Cerebellar nuclear complex (tissue), 1 donor: ENCODE measurements at regions not wholly inside any gene's neighbourhood (a gene's known extent, or its start where the extent isn't known, plus 50 kb on each side); places are given as distances from the start of the nearest gene placed in this dataset.

Experiments
- DNase-seq, 2 experiments: peaks; one replicate each; lab custom pipeline; 2025; lab: John Stamatoyannopoulos, UW

GRCh38 chr10:125513429-125514182 lies 169.4 kb downstream of the TEX36 start:
- no peak for DNase-seq

GRCh38 chr10:125510998-125511397 lies 172.0 kb downstream of the TEX36 start:
- no peak for DNase-seq

DNA sequence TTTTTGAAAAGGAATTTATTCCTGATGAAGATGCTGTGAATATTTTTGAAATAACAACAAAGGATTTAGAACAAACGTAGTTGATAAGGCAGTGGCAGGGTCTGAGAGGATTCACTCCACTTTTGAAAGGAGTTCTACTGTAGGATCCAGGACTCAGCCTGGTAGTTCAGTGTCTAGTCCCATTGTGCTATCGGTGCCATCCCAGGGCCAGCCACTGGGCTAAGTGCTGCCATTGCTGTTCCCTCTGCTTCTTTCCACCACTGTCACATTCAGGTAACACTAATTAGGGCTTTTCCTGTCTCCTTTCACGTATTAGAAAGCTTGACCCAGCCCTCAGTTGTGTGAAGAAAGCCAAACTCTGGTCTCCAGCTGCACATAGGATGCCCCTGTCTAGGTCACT lies 177.3 kb downstream of the TEX36 start:
- no peak for DNase-seq

GRCh38 chr10:125502276-125502675 lies 180.7 kb downstream of the TEX36 start:
- no peak for DNase-seq

DNA sequence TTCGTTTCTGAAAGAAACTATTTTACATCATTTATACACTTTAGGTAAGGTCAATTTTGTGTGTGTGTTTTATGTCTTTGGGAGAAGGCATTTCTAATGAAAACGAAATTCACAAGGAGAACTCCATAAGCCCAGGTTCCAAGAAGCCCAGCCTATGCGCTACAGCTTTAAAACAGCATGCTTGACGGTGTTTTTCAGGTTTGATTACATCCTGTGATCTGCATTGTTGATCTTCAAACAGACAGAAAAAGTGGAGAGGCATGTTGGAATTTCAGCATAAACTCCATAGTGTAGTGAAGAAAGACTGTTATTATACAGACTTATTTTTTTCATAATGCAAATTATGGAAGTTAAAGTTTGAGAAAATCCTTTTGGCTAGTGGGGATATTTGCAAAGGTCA lies 187.6 kb downstream of the TEX36 start:
- no peak for DNase-seq

- no peak for DNase-seq
These were observed 188.2 kb downstream of the TEX36 start for GRCh38 chr10:125494651-125495239.

DNA sequence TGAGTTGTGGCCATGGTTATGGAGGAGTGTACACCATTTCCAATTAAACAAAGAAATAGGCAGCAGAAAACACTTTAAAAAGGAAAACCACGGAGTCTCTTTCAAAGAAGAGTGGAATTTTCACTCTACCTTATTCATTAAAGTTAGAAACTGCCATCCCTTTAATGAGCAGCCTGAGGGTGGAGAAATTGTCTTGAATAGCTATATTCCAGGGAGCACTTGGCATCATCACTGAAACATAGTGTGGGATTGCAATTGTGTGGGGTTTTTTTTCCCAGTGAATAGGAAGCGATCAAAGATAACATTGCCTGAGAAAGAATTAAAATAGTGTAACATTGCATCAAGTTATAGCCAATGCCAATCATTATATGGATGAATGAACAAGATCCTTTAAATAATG lies 191.6 kb downstream of the TEX36 start:
- DNase-seq: no peak

- DNase-seq: no peak
These were observed 193.2 kb downstream of the TEX36 start for GRCh38 chr10:125489731-125490130.

DNA sequence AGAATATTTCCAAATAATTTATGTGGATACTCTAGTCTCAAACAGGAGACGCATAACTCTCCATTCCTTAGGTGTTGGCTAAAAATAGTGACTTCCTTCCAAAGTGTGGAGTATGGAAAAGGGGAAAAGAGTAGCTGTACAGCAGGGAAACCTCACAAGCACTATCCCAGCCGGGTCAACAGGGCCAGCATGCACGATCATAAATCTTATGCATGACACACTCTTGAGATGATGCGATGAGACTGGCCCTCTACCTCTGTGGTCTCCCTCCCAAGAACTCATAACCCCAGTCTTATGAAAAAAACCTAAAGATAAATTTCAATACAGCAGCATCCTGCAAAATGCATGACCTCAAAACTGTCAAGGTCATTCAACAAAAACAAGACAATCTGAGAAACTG lies 197.3 kb downstream of the TEX36 start:
- no peak for DNase-seq

- no peak for DNase-seq
These were observed 198.8 kb downstream of the TEX36 start for GRCh38 chr10:125484035-125484732.

GRCh38 chr10:125482637-125483036 lies 200.3 kb downstream of the TEX36 start:
- no peak for DNase-seq

DNA sequence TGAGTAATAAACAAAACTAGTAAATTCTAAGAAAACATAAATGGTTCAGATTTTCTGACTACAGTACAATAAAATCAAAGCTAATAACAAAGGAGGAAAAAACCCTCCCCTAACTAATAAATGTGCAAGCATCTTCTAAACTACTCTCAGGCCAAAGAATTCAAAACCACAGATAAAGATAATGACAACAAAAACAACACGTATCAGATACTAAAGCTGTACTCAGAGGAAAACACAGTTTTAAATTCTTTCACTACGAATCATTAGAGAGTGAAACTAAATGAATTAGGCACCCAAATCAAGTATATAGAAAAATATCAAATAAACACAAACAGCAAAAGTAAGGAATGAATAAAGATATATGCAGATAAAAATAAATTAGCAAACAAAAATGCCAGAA lies 200.9 kb downstream of the TEX36 start:
- DNase-seq: no peak

DNA sequence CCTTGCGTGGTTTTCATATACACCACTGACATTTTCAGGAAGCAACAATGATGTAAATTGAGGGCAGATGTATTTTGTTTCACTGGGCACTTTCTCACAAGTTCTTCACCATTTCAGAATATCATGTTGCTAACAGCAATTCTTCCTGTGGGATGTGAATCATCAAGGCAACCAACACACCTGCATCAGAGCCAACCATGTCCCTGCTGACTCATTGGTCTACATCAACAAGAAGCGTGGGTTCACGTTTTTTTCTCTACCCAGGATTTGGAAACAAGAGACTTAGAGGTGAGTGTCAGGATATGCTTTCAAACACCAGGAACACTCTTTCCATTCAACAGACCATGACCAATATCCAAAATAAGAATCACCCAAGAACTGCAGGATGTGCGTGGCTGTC lies 203.9 kb downstream of the TEX36 start:
- no peak for DNase-seq

DNA sequence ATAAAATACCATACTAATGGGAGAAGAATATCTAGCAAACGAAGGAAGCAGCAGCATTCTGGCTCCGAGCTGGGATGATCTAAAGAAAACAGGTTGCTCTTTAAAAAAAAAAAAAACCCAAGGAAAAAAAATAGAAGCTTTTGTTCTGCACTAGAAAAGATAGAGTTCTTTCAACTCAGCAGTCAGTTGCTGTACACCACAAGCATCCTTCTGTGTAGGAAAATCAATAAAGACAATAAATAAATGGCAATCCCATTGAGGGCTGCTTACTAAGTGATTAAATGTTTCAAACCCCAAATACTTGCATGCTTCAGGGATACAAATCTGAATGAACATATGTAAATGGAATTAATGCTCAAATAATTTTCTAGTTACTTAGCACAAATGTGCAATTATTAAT lies 207.1 kb downstream of the TEX36 start:
- DNase-seq: no peak

DNA sequence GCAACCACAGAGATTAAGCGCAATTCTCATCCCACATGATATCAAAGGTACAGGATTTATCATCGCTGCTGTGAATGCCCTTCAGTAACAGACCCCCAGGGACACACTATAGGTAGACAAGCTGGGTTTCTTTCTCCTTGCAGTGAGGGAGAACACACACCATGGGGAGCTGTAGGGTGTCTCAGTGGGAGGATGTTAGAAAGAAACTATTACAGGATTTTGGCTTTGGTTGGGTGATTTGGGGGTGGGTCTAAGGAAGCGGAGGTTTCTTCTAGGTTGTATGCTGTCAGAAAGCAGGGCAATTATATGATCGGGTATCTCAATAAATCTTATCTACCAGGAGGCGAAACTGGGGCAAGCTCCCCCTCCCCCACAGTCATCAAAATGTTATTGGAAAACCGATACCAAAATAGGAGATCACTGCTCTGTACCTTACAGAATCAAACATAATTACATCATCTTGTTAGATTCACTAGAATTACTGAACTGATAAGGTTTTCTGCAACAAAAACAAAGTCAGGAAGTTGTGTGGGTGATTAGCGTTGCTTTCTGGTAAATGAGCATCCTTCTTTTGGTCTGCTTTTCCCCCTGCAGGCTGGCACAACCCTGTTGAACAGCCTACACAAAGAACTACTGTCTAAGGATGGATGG lies 209.7 kb downstream of the TEX36 start:
- DNase-seq: no peak

DNA sequence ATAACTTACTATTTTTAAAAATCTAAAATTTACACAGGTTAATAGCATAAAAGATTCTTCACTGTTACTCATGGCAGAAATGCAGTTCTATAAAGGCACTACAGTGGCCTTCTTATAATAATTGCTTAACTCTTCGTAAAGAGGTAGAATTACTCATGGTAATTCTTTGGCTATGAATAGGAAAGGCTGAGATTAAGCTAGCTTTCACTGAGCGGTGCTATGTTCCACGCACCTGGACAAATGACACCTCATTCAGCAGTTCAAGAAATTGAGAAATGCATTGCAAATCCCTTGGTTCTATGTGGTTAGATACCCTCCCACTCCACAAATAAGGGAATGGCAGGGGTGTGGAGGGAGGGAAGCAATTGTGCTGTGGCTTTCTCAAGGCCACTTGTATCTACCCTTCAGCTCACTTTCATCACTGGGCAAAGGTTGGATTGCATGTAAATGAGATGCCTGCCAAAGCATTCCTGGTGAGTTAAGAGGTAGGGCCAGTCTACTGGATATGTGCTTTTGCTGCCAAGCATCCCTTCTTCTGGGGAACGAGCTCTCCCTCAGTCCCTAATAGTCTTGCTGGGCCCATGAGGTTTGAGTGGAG lies 210.9 kb downstream of the TEX36 start:
- DNase-seq: no peak

GRCh38 chr10:125468278-125468677 lies 214.7 kb downstream of the TEX36 start:
- DNase-seq: peak in 1 of 2 experiments; percentile 20

DNA sequence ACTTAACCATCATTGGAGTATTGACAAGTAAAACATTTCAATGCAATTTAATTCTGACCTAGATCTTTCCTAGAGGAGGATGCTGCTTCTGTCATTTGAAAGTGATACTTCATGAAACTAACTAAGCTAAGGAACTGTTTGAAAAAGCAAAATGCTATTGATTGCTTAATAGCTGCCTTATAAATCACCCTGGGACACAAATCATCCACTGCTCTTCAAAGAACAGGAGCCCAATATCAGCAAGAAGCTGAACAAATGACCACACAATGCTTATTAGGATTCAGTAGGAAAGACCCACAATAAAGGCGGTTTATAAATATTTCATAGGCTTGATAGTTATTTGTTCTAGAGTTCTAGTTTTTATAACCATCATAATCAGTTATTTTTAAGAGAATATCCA lies 216.3 kb downstream of the TEX36 start:
- no peak for DNase-seq

GRCh38 chr10:125462845-125463244 lies 220.1 kb downstream of the TEX36 start:
- no peak for DNase-seq

- no peak for DNase-seq
These were observed 222.6 kb downstream of the TEX36 start for GRCh38 chr10:125460326-125460725.

DNA sequence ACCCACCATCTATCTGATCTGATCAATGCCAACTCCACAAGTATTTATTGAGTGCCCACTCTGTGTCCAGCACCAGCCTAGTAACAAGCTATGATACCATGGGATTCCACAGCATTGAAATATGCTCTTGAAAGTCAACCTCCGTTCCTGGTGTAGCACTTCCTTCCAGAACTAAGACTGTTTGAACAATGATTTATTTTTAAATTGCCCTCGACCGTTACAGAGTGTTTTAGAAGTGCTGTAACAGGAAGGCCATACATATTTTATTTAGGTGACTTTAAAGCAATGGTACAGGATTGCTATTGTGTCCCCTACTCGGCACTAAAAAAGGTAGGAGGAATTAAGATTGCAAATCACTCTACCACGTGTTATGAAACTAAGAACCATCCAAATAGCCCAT lies 225.6 kb downstream of the TEX36 start:
- no peak for DNase-seq

- no peak for DNase-seq
These were observed 227.1 kb downstream of the TEX36 start for GRCh38 chr10:125455855-125456254.
